Adrenal gland (tissue), 9 donors: ENCODE measurements at regions not wholly inside any gene's neighbourhood (a gene's known extent, or its start where the extent isn't known, plus 50 kb on each side); places are given as distances from the start of the nearest gene placed in this dataset.
"Not testable (repeated sequence)": the region's sequence is repeated elsewhere in the genome, so short reads cannot be mapped to it uniquely, and the experiment has no call there.

ENCODE experiments used
- DNase-seq, 7 donors: peaks; one replicate each; pipeline ENCODE4 v3.0.0-alpha.2; 2019 to 2020
- H3K27ac ChIP-seq, 5 donors: fragments of 200-600 bp; sonication (generic) in 4 of 5; 1 replicate in 3 of 5; 2 replicates in 2 of 5; pipeline versions ENCODE4 v1.5.1 to v1.8.0; 2016 to 2020; ENCODE audit warnings: mild to moderate bottlenecking in 1 of 5
- H3K27me3 ChIP-seq: fragments of 200-600 bp; 2 replicates; pipeline ENCODE4 v1.8.0; 2021
- H3K36me3 ChIP-seq, 2 donors: fragments of 200-600 bp; replicated peaks in 1 of 2; 1 replicate in 1 of 2; 2 replicates in 1 of 2; pipeline versions ENCODE4 v1.5.1 to v1.8.0; 2018 to 2022
- H3K4me1 ChIP-seq, 2 donors: fragments of 200-600 bp; replicated peaks in 1 of 2; 1 replicate in 1 of 2; 2 replicates in 1 of 2; pipeline versions ENCODE4 v1.5.1 to v1.8.0; 2018 to 2021
- H3K4me3 ChIP-seq, 4 donors: fragments of 200-600 bp; sonication (generic) in 3 of 4; one replicate each; pipeline ENCODE4 v1.5.1; 2016 to 2018
- H3K9me3 ChIP-seq, 3 donors: fragments of 200-600 bp; sonication (generic) in 1 of 3; replicated peaks in 1 of 3; 1 replicate in 2 of 3; 2 replicates in 1 of 3; pipeline versions ENCODE4 v1.5.1 to v1.8.0; 2016 to 2021
- POLR2A ChIP-seq, 2 donors: fragments of 450-650 bp; IDR thresholded peaks; one replicate each; pipeline ENCODE4 v1.6.1; 2017; ENCODE audit warnings: antibody characterized with exemption in 2 of 2, mild to moderate bottlenecking in 2 of 2, moderate library complexity in 1 of 2
- WGBS, 4 donors: extraction: QIAGEN DNeasy Blood & Tissue Kit in 2 of 4; methylation state at CpG; one replicate each; pipeline versions ENCODE4 v1.1.5 to v1.1.7; 2013 to 2017; 5-methylcytosine and 5-hydroxymethylcytosine counted together
- intact Hi-C, 2 donors: fragments of 100-400 bp; cut with DNase I; formaldehyde crosslinking; loops; one replicate each; pipeline versions ENCODE4 v1.14.1 to v1.15.0; 2022 to 2023
- TF ChIP-seq, protein P1 (sequence below), 6 experiments: fragments of 450-650 bp in 4 of 6; fragments of 200-600 bp in 2 of 6; sonication (generic) in 1 of 6; IDR thresholded peaks; 1 replicate in 5 of 6; 2 replicates in 1 of 6; pipeline versions ENCODE4 v1.5.1 to v1.8.0; 2016 to 2021; ENCODE audit warnings: antibody characterized with exemption in 6 of 6, mild to moderate bottlenecking in 2 of 6, moderate library complexity in 1 of 6
- donor health status: healthy with polysubstance abuse.
- donor health status: Bipolar disorder and iron deficiency.
- donor health status: DM: yes; HTN: yes; CAD: no.
- donor health status: DM: no; HTN: no; CAD: no.
- donor health status: DM: no; HTN: no; CAD: no.

DNA sequence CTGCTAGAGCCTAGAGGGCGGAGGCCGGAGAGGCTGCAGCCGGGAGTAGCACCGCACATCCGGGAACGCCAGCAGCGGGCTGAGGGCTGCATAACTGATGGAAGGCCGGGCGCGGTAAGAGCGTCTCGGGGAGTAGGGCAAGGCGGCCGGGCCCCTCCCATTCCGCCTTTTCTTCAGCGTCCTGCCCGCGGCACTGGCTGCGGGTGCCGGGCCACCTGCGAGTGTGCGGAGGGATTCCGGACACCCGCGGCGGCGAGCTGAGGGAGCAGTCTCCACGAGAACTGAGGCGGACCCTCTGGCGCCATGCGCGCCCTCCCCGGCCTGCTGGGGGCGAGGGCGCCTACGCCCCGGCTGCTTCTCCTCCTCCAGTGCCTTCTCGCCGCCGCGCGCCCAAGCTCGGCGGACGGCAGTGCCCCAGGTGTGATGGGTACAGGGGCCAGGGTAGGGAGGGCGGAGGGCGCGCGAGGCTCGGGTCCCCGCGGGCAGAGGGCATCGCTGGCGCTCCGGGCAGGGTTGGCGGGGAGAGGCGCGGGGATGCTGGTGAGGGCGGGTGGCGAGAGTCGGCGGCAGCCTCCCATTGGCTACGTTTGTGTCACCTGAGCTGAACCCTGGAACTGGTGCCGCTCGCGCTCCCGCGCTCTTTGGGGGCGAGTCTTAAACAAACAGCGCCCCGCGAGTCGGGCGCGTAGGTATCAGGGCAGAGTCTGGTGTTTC, 334.4 kb downstream of the SRGAP2C start:
- Histone ChIP-seq H3K27ac (peak overlapping the region in 1 of 5 donors; percentile 53), H3K36me3 (no peaks in the 10 kb centered on the region), H3K4me3 (peak overlapping the region in 2 of 4 donors; percentile 9 to 50), H3K27me3 (peaks cover 20% of the 10 kb centered on the region), H3K4me1 (peaks cover 0 to 7% of the 10 kb centered on the region in 2 donors), H3K9me3 (no peaks in the 10 kb centered on the region)
- intact Hi-C loops, result no loop called here
- no peak for TF ChIP-seq POLR2A (IDR thresholded peaks at IDR 0.05)
- TF ChIP-seq, protein P1, sequence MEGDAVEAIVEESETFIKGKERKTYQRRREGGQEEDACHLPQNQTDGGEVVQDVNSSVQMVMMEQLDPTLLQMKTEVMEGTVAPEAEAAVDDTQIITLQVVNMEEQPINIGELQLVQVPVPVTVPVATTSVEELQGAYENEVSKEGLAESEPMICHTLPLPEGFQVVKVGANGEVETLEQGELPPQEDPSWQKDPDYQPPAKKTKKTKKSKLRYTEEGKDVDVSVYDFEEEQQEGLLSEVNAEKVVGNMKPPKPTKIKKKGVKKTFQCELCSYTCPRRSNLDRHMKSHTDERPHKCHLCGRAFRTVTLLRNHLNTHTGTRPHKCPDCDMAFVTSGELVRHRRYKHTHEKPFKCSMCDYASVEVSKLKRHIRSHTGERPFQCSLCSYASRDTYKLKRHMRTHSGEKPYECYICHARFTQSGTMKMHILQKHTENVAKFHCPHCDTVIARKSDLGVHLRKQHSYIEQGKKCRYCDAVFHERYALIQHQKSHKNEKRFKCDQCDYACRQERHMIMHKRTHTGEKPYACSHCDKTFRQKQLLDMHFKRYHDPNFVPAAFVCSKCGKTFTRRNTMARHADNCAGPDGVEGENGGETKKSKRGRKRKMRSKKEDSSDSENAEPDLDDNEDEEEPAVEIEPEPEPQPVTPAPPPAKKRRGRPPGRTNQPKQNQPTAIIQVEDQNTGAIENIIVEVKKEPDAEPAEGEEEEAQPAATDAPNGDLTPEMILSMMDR (IDR thresholded peaks at IDR 0.05), result no peak
- DNase-seq, result peak; percentile 23 to 80 (median 31)
- 0 to 2% (median 2%) methylated on average over 9 to 75 of the region's 75 CpGs for WGBS, 4 donors

DNA sequence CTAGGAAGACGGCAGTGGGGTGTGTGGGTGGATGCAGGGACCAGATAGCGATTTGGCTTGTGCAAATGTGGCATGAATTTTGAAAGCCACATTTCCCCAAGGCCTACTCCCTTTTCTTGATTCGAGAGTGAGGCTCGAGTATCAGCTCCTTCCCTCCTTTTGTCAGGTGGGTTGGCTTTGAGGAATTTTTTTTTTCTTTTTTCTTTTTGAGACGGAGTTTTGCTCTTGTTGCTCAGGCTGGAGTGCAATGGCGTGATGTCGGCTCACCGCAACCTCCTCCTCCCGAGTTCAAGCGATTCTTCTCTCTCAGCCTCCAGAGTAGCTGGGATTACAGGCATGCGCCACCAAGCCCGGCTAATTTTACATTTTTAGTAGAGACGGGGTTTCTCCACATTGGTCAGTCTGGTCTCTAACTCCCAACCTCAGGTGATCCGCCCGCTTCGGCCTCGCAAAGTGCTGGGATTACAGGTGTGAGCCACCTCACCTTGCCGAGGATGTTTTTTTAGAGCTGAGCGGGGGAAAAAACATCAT, 335.0 kb downstream of the SRGAP2C start:
- peak overlapping the region in 2 of 4 donors; percentile 9 to 50 for H3K4me3 ChIP-seq
- not testable (repeated sequence) for H3K4me1 ChIP-seq, H3K9me3 ChIP-seq, DNase-seq, H3K36me3 ChIP-seq
- peaks cover 20% of the 10 kb centered on the region for H3K27me3 ChIP-seq
- intact Hi-C loops, result loop anchor here in 1 of 2 donors (10.0 kb wide), 1 partner anchor 45 kb away; no protein-coding TSS in a partner anchor
- peak overlapping the region in 1 of 5 donors; percentile 53 for H3K27ac ChIP-seq
- WGBS, 4 donors, result 45 to 57% (median 51%) methylated on average over 19 of the region's 19 CpGs

DNA sequence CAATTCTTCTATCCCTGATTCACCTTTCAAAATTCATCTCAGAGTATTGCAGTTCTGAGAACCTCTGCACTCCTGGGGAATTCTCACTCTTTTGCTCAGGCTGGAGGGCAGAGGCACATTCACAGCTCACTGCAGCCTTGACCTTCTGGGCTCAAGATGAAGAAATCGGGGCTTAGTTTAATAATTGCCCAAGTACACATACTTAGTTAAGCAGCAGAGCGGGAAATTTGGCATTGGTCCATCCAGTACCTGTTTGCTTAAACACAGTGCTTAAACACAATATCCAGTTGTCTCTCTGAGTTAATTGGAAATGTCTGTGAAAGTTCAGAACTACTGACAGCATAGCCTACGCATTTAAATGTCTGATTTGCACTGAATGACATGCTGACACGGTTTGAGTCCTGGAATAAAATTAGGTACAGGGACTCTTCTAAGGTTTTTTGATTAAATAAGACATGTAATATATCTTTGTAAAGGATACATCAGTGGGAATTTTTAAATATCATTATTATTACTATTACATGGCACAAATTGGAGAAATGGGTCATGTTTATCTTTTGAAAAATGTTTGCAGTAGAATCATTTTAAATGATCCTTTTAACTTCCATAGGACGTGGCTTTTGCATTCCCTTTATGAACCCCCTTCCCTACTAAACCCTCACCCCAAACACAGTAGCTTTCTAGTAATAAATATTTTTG, 337.4 kb downstream of the SRGAP2C start:
- H3K36me3 ChIP-seq, result no peaks in the 10 kb centered on the region
- H3K4me3 ChIP-seq, result no peak overlapping the region
- intact Hi-C loops, result loop anchor here in 1 of 2 donors (10.0 kb wide), 1 partner anchor 47 kb away; no protein-coding TSS in a partner anchor
- peaks cover 20% of the 10 kb centered on the region for H3K27me3 ChIP-seq
- H3K27ac ChIP-seq, result no peak overlapping the region
- DNase-seq, result no peak
- no peaks in the 10 kb centered on the region for H3K9me3 ChIP-seq
- no peak for TF ChIP-seq POLR2A (IDR thresholded peaks at IDR 0.05)
- TF ChIP-seq, protein P1 (IDR thresholded peaks at IDR 0.05), result no peak
- 53 to 63% (median 58%) methylated on average over 5 of the region's 5 CpGs for WGBS, 4 donors
- H3K4me1 ChIP-seq, result peaks cover 0 to 7% of the 10 kb centered on the region in 2 donors

DNA sequence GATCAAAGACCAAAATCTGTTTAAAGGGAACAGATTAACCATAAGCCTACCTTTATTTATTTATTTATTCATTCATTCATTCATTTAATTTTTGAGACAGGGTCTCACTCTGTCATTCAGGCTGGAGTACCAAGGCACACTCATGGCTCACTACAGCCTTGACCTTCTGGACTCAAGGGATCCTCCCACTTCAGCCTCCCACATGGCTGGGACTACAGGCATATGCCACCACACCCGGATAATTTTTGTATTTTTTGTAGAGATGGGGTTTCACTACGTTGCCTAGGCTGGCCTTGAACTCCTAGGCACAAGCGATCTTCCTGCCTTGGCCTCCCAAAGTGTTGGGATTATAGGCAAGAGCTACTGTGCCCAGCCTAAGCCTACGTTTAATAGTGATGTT, 338.3 kb downstream of the SRGAP2C start:
- 71 to 88% (median 75%) methylated on average over 4 of the region's 4 CpGs for WGBS, 4 donors
- DNase-seq, H3K36me3 ChIP-seq, H3K4me3 ChIP-seq, H3K4me1 ChIP-seq, H3K27ac ChIP-seq, H3K9me3 ChIP-seq: not testable (repeated sequence)
- peaks cover 20% of the 10 kb centered on the region for H3K27me3 ChIP-seq
- intact Hi-C loops, result loop anchor here in 1 of 2 donors (10.0 kb wide), 1 partner anchor 48 kb away; no protein-coding TSS in a partner anchor

DNA sequence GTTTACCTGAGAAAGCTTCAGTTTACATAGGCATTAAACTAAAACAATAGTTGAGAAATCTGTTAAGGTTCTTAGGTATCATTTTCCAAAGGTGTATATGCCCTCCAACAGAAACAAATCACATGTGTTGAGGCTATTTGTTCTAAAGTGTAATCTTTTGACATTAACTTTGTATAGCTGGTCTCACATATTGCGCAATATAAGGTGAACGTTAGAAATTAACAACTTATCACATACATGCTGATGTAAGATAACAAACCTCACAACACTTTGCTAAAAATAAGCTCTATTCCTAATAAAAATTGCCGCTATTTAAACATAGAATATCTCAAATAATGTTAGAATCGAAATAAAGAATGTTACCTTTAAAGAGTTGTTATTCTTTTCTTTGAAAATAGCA, 340.6 kb downstream of the SRGAP2C start:
- Histone ChIP-seq H3K36me3 (no peaks in the 10 kb centered on the region), H3K4me1 (no peaks in the 10 kb centered on the region), H3K27ac (no peak overlapping the region), H3K9me3 (no peaks in the 10 kb centered on the region), H3K4me3 (no peak overlapping the region), H3K27me3 (peaks cover 5% of the 10 kb centered on the region)
- TF ChIP-seq, protein P1 (IDR thresholded peaks at IDR 0.05), result no peak
- TF ChIP-seq POLR2A (IDR thresholded peaks at IDR 0.05), result no peak
- intact Hi-C loops, result loop anchor here in 1 of 2 donors (10.0 kb wide), 1 partner anchor 51 kb away; no protein-coding TSS in a partner anchor
- no peak for DNase-seq
- 68 to 72% (median 70%) methylated on average over 4 of the region's 4 CpGs for WGBS, 4 donors

DNA sequence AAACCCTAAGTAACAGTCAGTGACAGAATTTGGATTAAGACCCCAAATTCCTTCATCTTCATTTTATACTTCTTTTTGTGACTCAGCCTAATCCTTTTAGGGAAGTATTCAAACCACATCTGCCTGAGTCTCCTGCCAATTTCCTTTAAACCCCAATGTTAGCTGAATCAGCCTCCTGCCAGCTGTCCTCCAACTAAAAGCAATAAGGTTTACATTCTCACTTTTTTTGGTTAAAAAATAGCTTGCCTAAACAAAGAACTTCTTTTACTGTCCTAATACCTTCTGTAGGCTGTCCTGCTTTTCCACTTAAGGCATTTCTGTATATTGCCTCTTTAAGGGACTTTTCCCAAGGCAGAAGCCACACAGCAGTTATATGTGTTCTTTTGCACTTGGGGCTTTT, 344.2 kb downstream of the SRGAP2C start:
- H3K9me3 ChIP-seq, H3K27me3 ChIP-seq, H3K4me1 ChIP-seq, DNase-seq, H3K36me3 ChIP-seq, H3K27ac ChIP-seq, H3K4me3 ChIP-seq: not testable (repeated sequence)
- intact Hi-C loops, result loop anchor here in 1 of 2 donors (10.0 kb wide), 1 partner anchor 54 kb away; no protein-coding TSS in a partner anchor

DNA sequence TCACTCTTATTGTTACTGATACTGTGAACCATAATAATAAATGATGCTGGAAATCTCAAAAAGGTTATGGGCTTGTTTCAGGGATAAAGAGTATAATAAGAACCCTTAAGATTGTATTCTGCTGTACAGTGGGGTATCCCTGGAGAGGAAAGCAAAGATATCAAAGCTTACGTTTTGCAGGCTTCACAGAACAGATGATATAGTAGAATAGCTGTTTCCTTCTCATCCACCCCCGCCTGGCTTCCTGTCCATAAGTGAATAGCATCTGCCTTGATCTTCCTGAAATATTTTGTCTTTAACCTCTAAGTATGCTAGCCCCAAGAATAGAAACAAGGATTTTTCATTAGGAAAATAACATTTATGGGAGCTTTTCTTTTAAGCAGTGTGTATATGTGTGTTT, 345.3 kb downstream of the SRGAP2C start:
- WGBS, 4 donors, result 41 to 49% (median 46%) methylated on average over 2 of the region's 2 CpGs
- H3K9me3 ChIP-seq, H3K27me3 ChIP-seq, H3K4me1 ChIP-seq, H3K36me3 ChIP-seq, H3K27ac ChIP-seq, intact Hi-C loops, H3K4me3 ChIP-seq, DNase-seq: not testable (repeated sequence)
